T-helper 2 cell treated with Interferon-gamma antibody and Interleukin-4, amounts not matched to agents 5 μg/mL and 100 μg/mL, for 36 hours (primary cell): ENCODE measurements at regions not wholly inside any gene's neighbourhood (a gene's known extent, or its start where the extent isn't known, plus 50 kb on each side); places are given as distances from the start of the nearest gene placed in this dataset.
"Not testable (repeated sequence)": the region's sequence is repeated elsewhere in the genome, so short reads cannot be mapped to it uniquely, and the experiment has no call there.

Source experiments
- DNase-seq: peaks from one replicate; pipeline ENCODE4 v3.0.0; 2021; ENCODE audit warnings: low spot score
- H3K27ac Mint-ChIP-seq: one replicate; pipeline ENCODE4 v1.8.0; 2021; ENCODE audit warnings: mild to moderate bottlenecking, mixed read lengths
- H3K27me3 Mint-ChIP-seq: one replicate; pipeline ENCODE4 v1.8.0; 2021; ENCODE audit warnings: low read depth, mixed read lengths
- H3K36me3 Mint-ChIP-seq: one replicate; pipeline ENCODE4 v1.8.0; 2021; ENCODE audit warnings: low read depth, mixed read lengths
- H3K4me1 Mint-ChIP-seq: one replicate; pipeline ENCODE4 v1.8.0; 2021; ENCODE audit warnings: low read depth, mixed read lengths
- H3K4me3 Mint-ChIP-seq: one replicate; pipeline ENCODE4 v1.8.0; 2022; ENCODE audit warnings: mild to moderate bottlenecking, moderate library complexity, mixed read lengths
- H3K9me3 Mint-ChIP-seq: one replicate; pipeline ENCODE4 v1.8.0; 2021; ENCODE audit warnings: mixed read lengths

- no peaks in the 10 kb centered on the region for H3K4me1 Mint-ChIP-seq
- H3K9me3 Mint-ChIP-seq, result peaks cover 3% of the 10 kb centered on the region
- H3K4me3 Mint-ChIP-seq, result no peak overlapping the region
- H3K27me3 Mint-ChIP-seq, result no peaks in the 10 kb centered on the region
- DNase-seq, result no peak
- H3K36me3 Mint-ChIP-seq, result no peaks in the 10 kb centered on the region
- no peak overlapping the region for H3K27ac Mint-ChIP-seq
Observed at GRCh38 chr1:188715566-188715965, 1762.1 kb downstream of the BRINP3 start.

GRCh38 chr1:188719735-188720134 lies 1757.9 kb downstream of the BRINP3 start:
- DNase-seq, result no peak
- H3K9me3 Mint-ChIP-seq, result peaks cover 3% of the 10 kb centered on the region
- H3K4me1 Mint-ChIP-seq, result no peaks in the 10 kb centered on the region
- H3K27ac Mint-ChIP-seq, result no peak overlapping the region
- H3K36me3 Mint-ChIP-seq, result no peaks in the 10 kb centered on the region
- H3K27me3 Mint-ChIP-seq, result no peaks in the 10 kb centered on the region
- H3K4me3 Mint-ChIP-seq, result no peak overlapping the region

- Mint-ChIP-seq H3K27me3 (no peaks in the 10 kb centered on the region), H3K4me3 (no peak overlapping the region), H3K36me3 (no peaks in the 10 kb centered on the region), H3K27ac (no peak overlapping the region), H3K9me3 (peaks cover 3% of the 10 kb centered on the region), H3K4me1 (no peaks in the 10 kb centered on the region)
- DNase-seq, result no peak
Observed at GRCh38 chr1:188723332-188724020, 1754.2 kb downstream of the BRINP3 start.

- no peaks in the 10 kb centered on the region for H3K36me3 Mint-ChIP-seq
- H3K4me1 Mint-ChIP-seq, result no peaks in the 10 kb centered on the region
- H3K9me3 Mint-ChIP-seq, result peaks cover 13% of the 10 kb centered on the region
- no peaks in the 10 kb centered on the region for H3K27me3 Mint-ChIP-seq
- no peak overlapping the region for H3K27ac Mint-ChIP-seq
- H3K4me3 Mint-ChIP-seq, result no peak overlapping the region
- DNase-seq, result no peak
Observed at GRCh38 chr1:188729039-188729438, 1748.6 kb downstream of the BRINP3 start.

GRCh38 chr1:188735567-188735966 lies 1742.1 kb downstream of the BRINP3 start:
- no peak overlapping the region for H3K27ac Mint-ChIP-seq
- no peaks in the 10 kb centered on the region for H3K27me3 Mint-ChIP-seq
- no peaks in the 10 kb centered on the region for H3K4me1 Mint-ChIP-seq
- H3K9me3 Mint-ChIP-seq, result peaks cover 17% of the 10 kb centered on the region
- no peak for DNase-seq
- no peak overlapping the region for H3K4me3 Mint-ChIP-seq
- no peaks in the 10 kb centered on the region for H3K36me3 Mint-ChIP-seq

- H3K36me3 Mint-ChIP-seq, H3K4me3 Mint-ChIP-seq: not testable (repeated sequence)
Observed at GRCh38 chr1:188749275-188749674, 1728.4 kb downstream of the BRINP3 start.

GRCh38 chr1:188752027-188752426 lies 1725.6 kb downstream of the BRINP3 start:
- DNase-seq, H3K36me3 Mint-ChIP-seq, H3K4me3 Mint-ChIP-seq, H3K27me3 Mint-ChIP-seq, H3K27ac Mint-ChIP-seq, H3K4me1 Mint-ChIP-seq: not testable (repeated sequence)
- peaks cover 10% of the 10 kb centered on the region for H3K9me3 Mint-ChIP-seq

More at GRCh38 chr1:188749275-188749674, 1728.4 kb downstream of the BRINP3 start:
- H3K4me1 Mint-ChIP-seq, H3K27ac Mint-ChIP-seq, H3K27me3 Mint-ChIP-seq, DNase-seq: not testable (repeated sequence)
- peaks cover 10% of the 10 kb centered on the region for H3K9me3 Mint-ChIP-seq

- not testable (repeated sequence) for H3K4me1 Mint-ChIP-seq, H3K27me3 Mint-ChIP-seq, H3K4me3 Mint-ChIP-seq, DNase-seq, H3K36me3 Mint-ChIP-seq, H3K27ac Mint-ChIP-seq
- H3K9me3 Mint-ChIP-seq, result peaks cover 13% of the 10 kb centered on the region
Observed at GRCh38 chr1:188757747-188758146, 1719.9 kb downstream of the BRINP3 start.

GRCh38 chr1:188761226-188761625 lies 1716.4 kb downstream of the BRINP3 start:
- Mint-ChIP-seq H3K9me3 (peaks cover 13% of the 10 kb centered on the region), H3K4me3 (no peak overlapping the region), H3K27me3 (no peaks in the 10 kb centered on the region), H3K27ac (no peak overlapping the region), H3K4me1 (no peaks in the 10 kb centered on the region), H3K36me3 (no peaks in the 10 kb centered on the region)
- no peak for DNase-seq

GRCh38 chr1:188762166-188762743 lies 1715.4 kb downstream of the BRINP3 start:
- Mint-ChIP-seq H3K4me1 (no peaks in the 10 kb centered on the region), H3K9me3 (peaks cover 18% of the 10 kb centered on the region), H3K36me3 (no peaks in the 10 kb centered on the region), H3K4me3 (no peak overlapping the region), H3K27ac (no peak overlapping the region), H3K27me3 (no peaks in the 10 kb centered on the region)
- DNase-seq, result no peak

- no peak overlapping the region for H3K4me3 Mint-ChIP-seq
- H3K27me3 Mint-ChIP-seq, result no peaks in the 10 kb centered on the region
- H3K36me3 Mint-ChIP-seq, result no peaks in the 10 kb centered on the region
- peaks cover 21% of the 10 kb centered on the region for H3K9me3 Mint-ChIP-seq
- H3K4me1 Mint-ChIP-seq, result no peaks in the 10 kb centered on the region
- H3K27ac Mint-ChIP-seq, result no peak overlapping the region
- no peak for DNase-seq
Observed at GRCh38 chr1:188763541-188763940, 1714.1 kb downstream of the BRINP3 start.

GRCh38 chr1:188769181-188769580 lies 1708.5 kb downstream of the BRINP3 start:
- Mint-ChIP-seq H3K27ac (no peak overlapping the region), H3K36me3 (no peaks in the 10 kb centered on the region), H3K27me3 (no peaks in the 10 kb centered on the region), H3K4me3 (no peak overlapping the region), H3K9me3 (peaks cover 34% of the 10 kb centered on the region), H3K4me1 (no peaks in the 10 kb centered on the region)
- no peak for DNase-seq

GRCh38 chr1:188769936-188770335 lies 1707.7 kb downstream of the BRINP3 start:
- no peak overlapping the region for H3K4me3 Mint-ChIP-seq
- no peaks in the 10 kb centered on the region for H3K36me3 Mint-ChIP-seq
- no peaks in the 10 kb centered on the region for H3K4me1 Mint-ChIP-seq
- H3K27ac Mint-ChIP-seq, result no peak overlapping the region
- DNase-seq, result no peak
- peaks cover 34% of the 10 kb centered on the region for H3K9me3 Mint-ChIP-seq
- H3K27me3 Mint-ChIP-seq, result no peaks in the 10 kb centered on the region

- Mint-ChIP-seq H3K36me3 (no peaks in the 10 kb centered on the region), H3K9me3 (peaks cover 8% of the 10 kb centered on the region), H3K4me3 (no peak overlapping the region), H3K4me1 (no peaks in the 10 kb centered on the region), H3K27me3 (no peaks in the 10 kb centered on the region), H3K27ac (no peak overlapping the region)
- DNase-seq, result no peak
Observed at GRCh38 chr1:188778578-188778977, 1699.1 kb downstream of the BRINP3 start.
